DND-41 (cell line): ENCODE measurements at regions not wholly inside any gene's neighbourhood (a gene's known extent, or its start where the extent isn't known, plus 50 kb on each side); places are given as distances from the start of the nearest gene placed in this dataset.

ENCODE experiments used
- ATAC-seq: fragments of 200-7000 bp; cut with Tn5 transposase; 3 replicates; pipeline ENCODE4 v1.9.1; 2021; ENCODE audit warnings: low read depth; ENCODE audit not compliant: insufficient read depth
- DNase-seq: peaks from one replicate; pipeline ENCODE4 v3.0.0-alpha.2; 2020
- H2AFZ ChIP-seq: 2 replicates; pipeline ENCODE4 v1.6.0; 2012; ENCODE audit warnings: low read depth, low read length
- H3K27ac ChIP-seq: 2 replicates; pipeline ENCODE4 v1.5.1; 2012; ENCODE audit warnings: low read length, inconsistent platforms
- H3K27me3 ChIP-seq: fragments of 200-600 bp; sonication (generic); 2 replicates; pipeline ENCODE4 v1.6.0; 2012; ENCODE audit warnings: low read length, mild to moderate bottlenecking, inconsistent platforms; ENCODE audit not compliant: insufficient read depth, poor library complexity
- H3K36me3 ChIP-seq: 2 replicates; pipeline ENCODE4 v1.5.1; 2012; ENCODE audit warnings: low read length, inconsistent platforms; ENCODE audit not compliant: insufficient read depth
- H3K4me1 ChIP-seq: 2 replicates; pipeline ENCODE4 v1.5.1; 2012; ENCODE audit warnings: mild to moderate bottlenecking, low read length; ENCODE audit not compliant: insufficient read depth
- H3K4me2 ChIP-seq: 2 replicates; pipeline ENCODE4 v1.6.0; 2012; ENCODE audit warnings: mild to moderate bottlenecking, moderate library complexity, low read length, inconsistent platforms; ENCODE audit not compliant: insufficient read depth
- H3K4me3 ChIP-seq, 2 experiments: fragments of 200-600 bp in 1 of 2; shearing (Covaris generic) in 1 of 2; 2 replicates each; pipeline ENCODE4 v1.5.1; 2012 to 2016; ENCODE audit warnings: inconsistent platforms in 2 of 2, low read length in 2 of 2, mild to moderate bottlenecking in 2 of 2, low read depth in 1 of 2, moderate library complexity in 1 of 2
- H3K79me2 ChIP-seq: 2 replicates; pipeline ENCODE4 v1.6.0; 2012; ENCODE audit warnings: low read length, inconsistent platforms; ENCODE audit not compliant: insufficient read depth
- H3K9ac ChIP-seq: 2 replicates; pipeline ENCODE4 v1.6.0; 2012; ENCODE audit warnings: low read depth, mild to moderate bottlenecking, inconsistent platforms, low read length, moderate library complexity
- H3K9me3 ChIP-seq: 2 replicates; pipeline ENCODE4 v1.5.1; 2012; ENCODE audit warnings: low read length, moderate library complexity, mild to moderate bottlenecking, inconsistent platforms; ENCODE audit not compliant: insufficient read depth, severe bottlenecking
- H4K20me1 ChIP-seq: 2 replicates; pipeline ENCODE4 v1.6.0; 2012; ENCODE audit warnings: low read length; ENCODE audit not compliant: insufficient read depth
- CTCF ChIP-seq: IDR thresholded peaks from 2 replicates; pipeline ENCODE4 v1.5.1; 2012; ENCODE audit warnings: borderline replicate concordance, low read length, moderate library complexity, mild to moderate bottlenecking; ENCODE audit not compliant: poor library complexity, severe bottlenecking; ENCODE audit errors: extremely low read depth
- EZH2 ChIP-seq: IDR thresholded peaks from 3 replicates; pipeline ENCODE4 v1.6.1; 2012; ENCODE audit warnings: borderline replicate concordance, low read depth, mild to moderate bottlenecking, moderate library complexity, low read length, inconsistent platforms; ENCODE audit not compliant: severe bottlenecking

GRCh38 chr15:99440551-99441443 lies 125.0 kb upstream of the MEF2A start:
- Histone ChIP-seq H3K36me3 (no peaks in the 10 kb centered on the region), H3K27me3 (no peaks in the 10 kb centered on the region), H4K20me1 (no peaks in the 10 kb centered on the region), H3K4me3 (no peak overlapping the region), H3K9me3 (no peaks in the 10 kb centered on the region), H3K27ac (no peak overlapping the region), H3K4me2 (no peak overlapping the region), H3K4me1 (peaks cover 57% of the 10 kb centered on the region), H3K79me2 (no peaks in the 10 kb centered on the region), H2AFZ (no peak overlapping the region), H3K9ac (no peak overlapping the region)
- DNase-seq (no peak), ATAC-seq (no peak)
- TF ChIP-seq EZH2: no peak
- TF ChIP-seq CTCF: no peak

GRCh38 chr15:99441444-99441800 lies 124.4 kb upstream of the MEF2A start:
- no peak overlapping the region for H3K27ac ChIP-seq
- no peaks in the 10 kb centered on the region for H3K27me3 ChIP-seq
- no peak overlapping the region for H3K9ac ChIP-seq
- no peak for ATAC-seq
- TF ChIP-seq EZH2 (no peak), CTCF (no peak)
- no peak overlapping the region for H3K4me2 ChIP-seq
- no peaks in the 10 kb centered on the region for H3K79me2 ChIP-seq
- DNase-seq: no peak
- H3K4me1 ChIP-seq: peaks cover 61% of the 10 kb centered on the region
- H4K20me1 ChIP-seq: no peaks in the 10 kb centered on the region
- H2AFZ ChIP-seq: no peak overlapping the region
- H3K9me3 ChIP-seq: no peaks in the 10 kb centered on the region
- no peaks in the 10 kb centered on the region for H3K36me3 ChIP-seq
- H3K4me3 ChIP-seq: no peak overlapping the region

DNA sequence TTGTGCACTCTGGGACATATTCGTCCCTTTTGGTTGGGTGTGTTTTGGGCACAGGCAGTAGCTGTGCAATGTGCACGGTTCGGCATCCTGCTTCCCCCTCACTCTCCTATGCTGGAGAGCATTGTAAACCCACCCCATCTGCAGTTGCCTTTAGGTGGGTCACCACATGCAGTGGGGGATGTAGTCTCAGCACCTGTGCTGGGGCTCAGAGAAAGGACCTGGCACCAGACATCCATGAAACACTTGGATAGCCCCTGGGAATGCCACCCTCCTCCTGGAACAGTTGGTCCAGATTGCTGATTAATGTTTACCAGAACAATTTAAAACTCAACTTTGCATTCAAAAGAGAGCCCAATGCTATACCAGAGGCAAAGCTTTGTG lies 123.9 kb upstream of the MEF2A start:
- ATAC-seq: no peak
- no peak overlapping the region for H2AFZ ChIP-seq
- H3K4me1 ChIP-seq: peaks cover 61% of the 10 kb centered on the region
- H3K79me2 ChIP-seq: no peaks in the 10 kb centered on the region
- H3K9ac ChIP-seq: no peak overlapping the region
- no peak overlapping the region for H3K4me3 ChIP-seq
- TF ChIP-seq EZH2: no peak
- H3K4me2 ChIP-seq: no peak overlapping the region
- DNase-seq: no peak
- no peaks in the 10 kb centered on the region for H4K20me1 ChIP-seq
- H3K27ac ChIP-seq: no peak overlapping the region
- no peaks in the 10 kb centered on the region for H3K36me3 ChIP-seq
- no peaks in the 10 kb centered on the region for H3K27me3 ChIP-seq
- H3K9me3 ChIP-seq: no peaks in the 10 kb centered on the region

GRCh38 chr15:99442252-99442897 lies 123.4 kb upstream of the MEF2A start:
- DNase-seq: no peak
- no peaks in the 10 kb centered on the region for H3K36me3 ChIP-seq
- no peak for TF ChIP-seq CTCF
- H2AFZ ChIP-seq: no peak overlapping the region
- peaks cover 61% of the 10 kb centered on the region for H3K4me1 ChIP-seq
- no peaks in the 10 kb centered on the region for H3K79me2 ChIP-seq
- H3K27me3 ChIP-seq: no peaks in the 10 kb centered on the region
- H3K4me3 ChIP-seq: no peak overlapping the region
- no peak overlapping the region for H3K9ac ChIP-seq
- no peak overlapping the region for H3K27ac ChIP-seq
- no peaks in the 10 kb centered on the region for H4K20me1 ChIP-seq
- no peak for ATAC-seq
- no peak overlapping the region for H3K4me2 ChIP-seq
- no peaks in the 10 kb centered on the region for H3K9me3 ChIP-seq
